ENCODE measurements at regions not wholly inside any gene's neighbourhood (a gene's known extent, or its start where the extent isn't known, plus 50 kb on each side); places are given as distances from the start of the nearest gene placed in this dataset.
"Not testable (repeated sequence)": the region's sequence is repeated elsewhere in the genome, so short reads cannot be mapped to it uniquely, and the experiment has no call there.

GRCh38 chr10:53166325-53166724, 393.7 kb upstream of the MBL2 start:
- no peak for DNase-seq
- WGBS (ENCODE audit: insufficient coverage): 79% methylated on average over 2 of the region's 3 CpGs

GRCh38 chr10:53162856-53163255, 390.3 kb upstream of the MBL2 start:
- Histone ChIP-seq H3K4me1 (ENCODE audit: control insufficient read depth, insufficient read depth, low read length) (no peaks in the 10 kb centered on the region), H3K36me3 (ENCODE audit: control insufficient read depth, insufficient read depth, low read length) (no peaks in the 10 kb centered on the region)
- no CpG with 5 or more reads among the region's 3 CpGs for WGBS (ENCODE audit: insufficient coverage)

More at GRCh38 chr10:53166325-53166724, 393.7 kb upstream of the MBL2 start:
- Histone ChIP-seq H3K27ac (ENCODE audit: low read length) (no peak overlapping the region), H3K4me3 (ENCODE audit: low read length) (no peak overlapping the region), H3K9me3 (replicated peaks; ENCODE audit: control insufficient read depth, low read depth, low read length) (no peaks in the 10 kb centered on the region), H3K27me3 (ENCODE audit: control insufficient read depth, insufficient read depth, low read length) (no peaks in the 10 kb centered on the region), H3K36me3 (ENCODE audit: control insufficient read depth, insufficient read depth, low read length) (no peaks in the 10 kb centered on the region), H3K4me1 (ENCODE audit: control insufficient read depth, insufficient read depth, low read length) (no peaks in the 10 kb centered on the region)

GRCh38 chr10:53161231-53161630, 388.6 kb upstream of the MBL2 start:
- no peak overlapping the region for H3K27ac ChIP-seq (ENCODE audit: low read length)
- no peak for DNase-seq
- H3K36me3 ChIP-seq (ENCODE audit: control insufficient read depth, insufficient read depth, low read length): no peaks in the 10 kb centered on the region
- no peaks in the 10 kb centered on the region for H3K9me3 ChIP-seq (replicated peaks; ENCODE audit: control insufficient read depth, low read depth, low read length)
- H3K27me3 ChIP-seq (ENCODE audit: control insufficient read depth, insufficient read depth, low read length): no peaks in the 10 kb centered on the region
- H3K4me1 ChIP-seq (ENCODE audit: control insufficient read depth, insufficient read depth, low read length): no peaks in the 10 kb centered on the region
- H3K4me3 ChIP-seq (ENCODE audit: low read length): no peak overlapping the region

More at GRCh38 chr10:53162856-53163255, 390.3 kb upstream of the MBL2 start:
- no peaks in the 10 kb centered on the region for H3K9me3 ChIP-seq (replicated peaks; ENCODE audit: control insufficient read depth, low read depth, low read length)
- no peaks in the 10 kb centered on the region for H3K27me3 ChIP-seq (ENCODE audit: control insufficient read depth, insufficient read depth, low read length)
- no peak overlapping the region for H3K4me3 ChIP-seq (ENCODE audit: low read length)
- DNase-seq: no peak
- no peak overlapping the region for H3K27ac ChIP-seq (ENCODE audit: low read length)

GRCh38 chr10:53155674-53156073, 383.1 kb upstream of the MBL2 start:
- not testable (repeated sequence) for H3K4me1 ChIP-seq (ENCODE audit: control insufficient read depth, insufficient read depth, low read length); H3K27ac ChIP-seq (ENCODE audit: low read length); DNase-seq; H3K4me3 ChIP-seq (ENCODE audit: low read length); H3K27me3 ChIP-seq (ENCODE audit: control insufficient read depth, insufficient read depth, low read length); H3K9me3 ChIP-seq (replicated peaks; ENCODE audit: control insufficient read depth, low read depth, low read length); H3K36me3 ChIP-seq (ENCODE audit: control insufficient read depth, insufficient read depth, low read length)
- 71% methylated on average over 2 of the region's 4 CpGs for WGBS (ENCODE audit: insufficient coverage)

GRCh38 chr10:53153831-53154230, 381.2 kb upstream of the MBL2 start:
- WGBS (ENCODE audit: insufficient coverage): no CpG with 5 or more reads among the region's 1 CpG

GRCh38 chr10:53140506-53140905, 367.9 kb upstream of the MBL2 start:
- H3K4me3 ChIP-seq (ENCODE audit: low read length): no peak overlapping the region
- H3K27ac ChIP-seq (ENCODE audit: low read length): no peak overlapping the region
- WGBS (ENCODE audit: insufficient coverage): no CpG with 5 or more reads among the region's 1 CpG
- no peaks in the 10 kb centered on the region for H3K27me3 ChIP-seq (ENCODE audit: control insufficient read depth, insufficient read depth, low read length)
- H3K4me1 ChIP-seq (ENCODE audit: control insufficient read depth, insufficient read depth, low read length): no peaks in the 10 kb centered on the region
- no peak for DNase-seq
- H3K36me3 ChIP-seq (ENCODE audit: control insufficient read depth, insufficient read depth, low read length): no peaks in the 10 kb centered on the region
- no peaks in the 10 kb centered on the region for H3K9me3 ChIP-seq (replicated peaks; ENCODE audit: control insufficient read depth, low read depth, low read length)

More at GRCh38 chr10:53153831-53154230, 381.2 kb upstream of the MBL2 start:
- Histone ChIP-seq H3K27me3 (ENCODE audit: control insufficient read depth, insufficient read depth, low read length) (no peaks in the 10 kb centered on the region), H3K4me3 (ENCODE audit: low read length) (no peak overlapping the region), H3K9me3 (replicated peaks; ENCODE audit: control insufficient read depth, low read depth, low read length) (no peaks in the 10 kb centered on the region), H3K36me3 (ENCODE audit: control insufficient read depth, insufficient read depth, low read length) (no peaks in the 10 kb centered on the region), H3K27ac (ENCODE audit: low read length) (no peak overlapping the region), H3K4me1 (ENCODE audit: control insufficient read depth, insufficient read depth, low read length) (no peaks in the 10 kb centered on the region)
- DNase-seq: no peak

- no peaks in the 10 kb centered on the region for H3K4me1 ChIP-seq (ENCODE audit: control insufficient read depth, insufficient read depth, low read length)
- no peaks in the 10 kb centered on the region for H3K9me3 ChIP-seq (replicated peaks; ENCODE audit: control insufficient read depth, low read depth, low read length)
- H3K4me3 ChIP-seq (ENCODE audit: low read length): no peak overlapping the region
- no peaks in the 10 kb centered on the region for H3K27me3 ChIP-seq (ENCODE audit: control insufficient read depth, insufficient read depth, low read length)
- H3K27ac ChIP-seq (ENCODE audit: low read length): no peak overlapping the region
- H3K36me3 ChIP-seq (ENCODE audit: control insufficient read depth, insufficient read depth, low read length): no peaks in the 10 kb centered on the region
- WGBS (ENCODE audit: insufficient coverage): no CpG with 5 or more reads among the region's 2 CpGs
- DNase-seq: no peak
Measured at GRCh38 chr10:53135897-53136253, 363.3 kb upstream of the MBL2 start.

GRCh38 chr10:53135213-53135896, 362.8 kb upstream of the MBL2 start:
- 90% methylated on average over 1 of the region's 2 CpGs for WGBS (ENCODE audit: insufficient coverage)
- Histone ChIP-seq H3K4me3 (ENCODE audit: low read length) (no peak overlapping the region), H3K27ac (ENCODE audit: low read length) (no peak overlapping the region), H3K9me3 (replicated peaks; ENCODE audit: control insufficient read depth, low read depth, low read length) (no peaks in the 10 kb centered on the region), H3K27me3 (ENCODE audit: control insufficient read depth, insufficient read depth, low read length) (no peaks in the 10 kb centered on the region), H3K36me3 (ENCODE audit: control insufficient read depth, insufficient read depth, low read length) (no peaks in the 10 kb centered on the region), H3K4me1 (ENCODE audit: control insufficient read depth, insufficient read depth, low read length) (no peaks in the 10 kb centered on the region)
- DNase-seq: no peak

- DNase-seq: no peak
- Histone ChIP-seq H3K9me3 (replicated peaks; ENCODE audit: control insufficient read depth, low read depth, low read length) (no peaks in the 10 kb centered on the region), H3K36me3 (ENCODE audit: control insufficient read depth, insufficient read depth, low read length) (no peaks in the 10 kb centered on the region), H3K27me3 (ENCODE audit: control insufficient read depth, insufficient read depth, low read length) (no peaks in the 10 kb centered on the region), H3K4me3 (ENCODE audit: low read length) (no peak overlapping the region), H3K4me1 (ENCODE audit: control insufficient read depth, insufficient read depth, low read length) (no peaks in the 10 kb centered on the region), H3K27ac (ENCODE audit: low read length) (no peak overlapping the region)
- 80% methylated on average over 1 of the region's 4 CpGs for WGBS (ENCODE audit: insufficient coverage)
Measured at GRCh38 chr10:53134050-53134449, 361.5 kb upstream of the MBL2 start.

- Histone ChIP-seq H3K27ac (ENCODE audit: low read length) (no peak overlapping the region), H3K4me1 (ENCODE audit: control insufficient read depth, insufficient read depth, low read length) (no peaks in the 10 kb centered on the region), H3K4me3 (ENCODE audit: low read length) (no peak overlapping the region), H3K36me3 (ENCODE audit: control insufficient read depth, insufficient read depth, low read length) (no peaks in the 10 kb centered on the region), H3K27me3 (ENCODE audit: control insufficient read depth, insufficient read depth, low read length) (no peaks in the 10 kb centered on the region), H3K9me3 (replicated peaks; ENCODE audit: control insufficient read depth, low read depth, low read length) (no peaks in the 10 kb centered on the region)
- no peak for DNase-seq
Measured at GRCh38 chr10:53130337-53130736, 357.8 kb upstream of the MBL2 start.

- WGBS (ENCODE audit: insufficient coverage): no CpG with 5 or more reads among the region's 4 CpGs
- Histone ChIP-seq H3K36me3 (ENCODE audit: control insufficient read depth, insufficient read depth, low read length) (no peaks in the 10 kb centered on the region), H3K4me3 (ENCODE audit: low read length) (no peak overlapping the region), H3K27ac (ENCODE audit: low read length) (no peak overlapping the region), H3K27me3 (ENCODE audit: control insufficient read depth, insufficient read depth, low read length) (no peaks in the 10 kb centered on the region), H3K9me3 (replicated peaks; ENCODE audit: control insufficient read depth, low read depth, low read length) (no peaks in the 10 kb centered on the region), H3K4me1 (ENCODE audit: control insufficient read depth, insufficient read depth, low read length) (no peaks in the 10 kb centered on the region)
- no peak for DNase-seq
Measured at GRCh38 chr10:53127686-53128085, 355.1 kb upstream of the MBL2 start.

All from muscle of leg (tissue), 3 donors.